NT2/D1 (cell line): ENCODE measurements at regions not wholly inside any gene's neighbourhood (a gene's known extent, or its start where the extent isn't known, plus 50 kb on each side); places are given as distances from the start of the nearest gene placed in this dataset.

Experiments used
- SUZ12 ChIP-seq: IDR thresholded peaks from 2 replicates; pipeline ENCODE4 v1.6.1; 2011; ENCODE audit not compliant: insufficient read length, insufficient read depth; ENCODE audit errors: extremely low read depth
- ZNF274 ChIP-seq: IDR thresholded peaks from 2 replicates; pipeline ENCODE4 v1.6.1; 2011; ENCODE audit warnings: mild to moderate bottlenecking, low read depth, low read length

- TF ChIP-seq SUZ12 = no peak
- no peak for TF ChIP-seq ZNF274
Measured at GRCh38 chr16:88132836-88133506, 181.7 kb downstream of the BANP start.
